ENCODE measurements at regions not wholly inside any gene's neighbourhood (a gene's known extent, or its start where the extent isn't known, plus 50 kb on each side); places are given as distances from the start of the nearest gene placed in this dataset.
"Not testable (repeated sequence)": the region's sequence is repeated elsewhere in the genome, so short reads cannot be mapped to it uniquely, and the experiment has no call there.

GRCh38 chr13:69050696-69051095 is 1056.9 kb upstream of the ATXN8OS start:
- no peak for TF ChIP-seq CTCF (IDR thresholded peaks at IDR 0.05; ENCODE audit: low read depth, low read length)
- no peak overlapping the region for H3K4me3 ChIP-seq (ENCODE audit: low read depth, low read length)

- H3K4me3 ChIP-seq (ENCODE audit: low read depth, low read length) = no peak overlapping the region
- TF ChIP-seq CTCF (IDR thresholded peaks at IDR 0.05; ENCODE audit: low read depth, low read length) = no peak
Observed at GRCh38 chr13:69044629-69045028, 1063.0 kb upstream of the ATXN8OS start.

- H3K4me3 ChIP-seq (ENCODE audit: low read depth, low read length) = no peak overlapping the region
Observed at GRCh38 chr13:69040898-69041297, 1066.7 kb upstream of the ATXN8OS start.

GRCh38 chr13:69035771-69036170 is 1071.9 kb upstream of the ATXN8OS start:
- no peak overlapping the region for H3K4me3 ChIP-seq (ENCODE audit: low read depth, low read length)
- no peak for TF ChIP-seq CTCF (IDR thresholded peaks at IDR 0.05; ENCODE audit: low read depth, low read length)

More at GRCh38 chr13:69040898-69041297, 1066.7 kb upstream of the ATXN8OS start:
- no peak for TF ChIP-seq CTCF (IDR thresholded peaks at IDR 0.05; ENCODE audit: low read depth, low read length)

- no peak for TF ChIP-seq CTCF (IDR thresholded peaks at IDR 0.05; ENCODE audit: low read depth, low read length)
- no peak overlapping the region for H3K4me3 ChIP-seq (ENCODE audit: low read depth, low read length)
Observed at GRCh38 chr13:69028936-69029335, 1078.7 kb upstream of the ATXN8OS start.

GRCh38 chr13:69020120-69020519 is 1087.5 kb upstream of the ATXN8OS start:
- no peak for TF ChIP-seq CTCF (IDR thresholded peaks at IDR 0.05; ENCODE audit: low read depth, low read length)
- no peak overlapping the region for H3K4me3 ChIP-seq (ENCODE audit: low read depth, low read length)

- not testable (repeated sequence) for H3K4me3 ChIP-seq (ENCODE audit: low read depth, low read length)
Observed at GRCh38 chr13:69018173-69018572, 1089.5 kb upstream of the ATXN8OS start.

- TF ChIP-seq CTCF (IDR thresholded peaks at IDR 0.05; ENCODE audit: low read depth, low read length) = no peak
- H3K4me3 ChIP-seq (ENCODE audit: low read depth, low read length) = no peak overlapping the region
Observed at GRCh38 chr13:69010789-69011188, 1096.8 kb upstream of the ATXN8OS start.

All from WI38 (cell line).